ENCODE measurements at regions not wholly inside any gene's neighbourhood (a gene's known extent, or its start where the extent isn't known, plus 50 kb on each side); places are given as distances from the start of the nearest gene placed in this dataset.

DNA sequence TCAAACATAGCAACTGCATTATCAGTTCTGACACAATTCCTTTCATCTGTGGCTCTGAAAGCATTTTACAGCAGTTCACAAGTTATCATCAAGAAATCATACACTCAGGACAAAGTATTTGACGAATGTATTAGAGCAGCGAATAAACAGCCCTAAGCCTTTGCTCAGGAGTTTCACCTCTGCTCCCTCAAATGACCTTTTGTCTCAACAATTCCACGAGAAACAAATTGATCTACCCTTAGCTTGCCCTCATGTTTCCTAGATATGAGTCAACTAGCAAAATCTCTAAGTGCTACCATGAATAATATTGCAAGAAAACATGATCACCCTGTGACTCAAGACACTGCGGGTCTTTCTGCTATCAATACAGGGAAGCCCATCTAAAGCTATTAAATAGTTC lies 396.1 kb downstream of the EFNB2 start:
- no peak for DNase-seq (ENCODE audit: low read depth, low spot score)

DNA sequence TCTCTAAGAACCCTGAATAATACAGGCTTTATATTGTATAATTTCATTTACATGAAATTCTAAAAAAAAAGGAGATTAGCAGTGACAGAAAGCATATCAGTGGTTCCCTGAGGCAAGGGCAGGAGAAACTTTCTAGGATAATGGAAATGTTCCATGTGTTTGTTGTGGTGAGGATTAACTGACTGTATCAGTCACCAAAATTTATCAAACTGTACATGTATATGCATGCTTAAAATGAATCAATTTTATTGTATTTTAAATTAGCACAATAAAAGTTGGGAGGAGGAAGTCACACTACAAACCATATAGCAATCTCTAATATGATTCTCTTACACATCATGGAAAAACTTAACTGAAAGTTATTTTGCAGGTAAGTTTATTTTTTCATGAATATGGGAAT lies 396.8 kb downstream of the EFNB2 start:
- no peak for DNase-seq (ENCODE audit: low read depth, low spot score)

- DNase-seq (ENCODE audit: low read depth, low spot score): peak; percentile 54
These were observed 402.4 kb downstream of the EFNB2 start for GRCh38 chr13:106133025-106133424.

GRCh38 chr13:106132216-106132615 lies 403.2 kb downstream of the EFNB2 start:
- DNase-seq (ENCODE audit: low read depth, low spot score): no peak

DNA sequence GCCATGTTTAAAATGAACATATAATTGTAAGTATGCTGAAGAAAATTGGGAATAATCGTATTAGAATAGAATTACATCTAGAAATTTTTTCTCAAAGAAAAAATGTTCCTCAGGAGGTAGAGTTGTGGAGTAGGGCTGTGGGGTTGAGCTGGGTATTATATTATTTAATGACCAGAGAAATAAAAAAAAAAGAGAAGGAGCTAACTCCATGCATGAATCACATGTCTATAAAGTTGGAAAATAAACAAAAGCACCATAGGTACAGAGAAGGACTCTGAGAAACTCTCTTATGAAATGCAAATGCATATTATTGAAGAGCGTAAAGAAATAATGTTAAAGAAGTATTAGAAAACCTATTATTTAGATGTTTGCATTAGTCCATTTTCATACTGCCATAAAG lies 405.5 kb downstream of the EFNB2 start:
- DNase-seq (ENCODE audit: low read depth, low spot score): no peak

- DNase-seq (ENCODE audit: low read depth, low spot score): no peak
These were observed 406.2 kb downstream of the EFNB2 start for GRCh38 chr13:106129273-106129672.

DNA sequence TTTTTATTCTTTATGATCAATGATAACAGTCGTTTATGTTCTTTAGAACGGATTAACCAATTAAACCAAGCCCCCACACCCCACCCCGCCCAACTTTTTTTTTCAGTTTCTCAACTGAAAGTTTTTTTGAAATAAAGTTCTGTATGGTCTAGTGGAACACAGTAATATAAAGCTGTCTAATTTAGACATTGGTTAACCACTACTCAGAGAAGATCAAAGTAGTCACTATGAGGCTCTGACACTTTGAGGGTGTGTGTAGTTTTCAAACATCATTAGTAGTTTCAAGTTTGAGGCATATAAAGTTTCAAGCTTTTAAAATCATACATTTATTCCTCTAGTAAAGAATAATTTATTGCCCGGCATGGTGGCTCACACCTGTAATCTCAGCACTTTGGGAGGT lies 413.2 kb downstream of the EFNB2 start:
- DNase-seq (ENCODE audit: low read depth, low spot score): no peak

- no peak for DNase-seq (ENCODE audit: low read depth, low spot score)
These were observed 414.2 kb downstream of the EFNB2 start for GRCh38 chr13:106121173-106121754.

GRCh38 chr13:106118996-106119395 lies 416.5 kb downstream of the EFNB2 start:
- peak; percentile 54 for DNase-seq (ENCODE audit: low read depth, low spot score)

- no peak for DNase-seq (ENCODE audit: low read depth, low spot score)
These were observed 417.4 kb downstream of the EFNB2 start for GRCh38 chr13:106118050-106118449.

- no peak for DNase-seq (ENCODE audit: low read depth, low spot score)
These were observed 417.8 kb downstream of the EFNB2 start for GRCh38 chr13:106117640-106118039.

DNA sequence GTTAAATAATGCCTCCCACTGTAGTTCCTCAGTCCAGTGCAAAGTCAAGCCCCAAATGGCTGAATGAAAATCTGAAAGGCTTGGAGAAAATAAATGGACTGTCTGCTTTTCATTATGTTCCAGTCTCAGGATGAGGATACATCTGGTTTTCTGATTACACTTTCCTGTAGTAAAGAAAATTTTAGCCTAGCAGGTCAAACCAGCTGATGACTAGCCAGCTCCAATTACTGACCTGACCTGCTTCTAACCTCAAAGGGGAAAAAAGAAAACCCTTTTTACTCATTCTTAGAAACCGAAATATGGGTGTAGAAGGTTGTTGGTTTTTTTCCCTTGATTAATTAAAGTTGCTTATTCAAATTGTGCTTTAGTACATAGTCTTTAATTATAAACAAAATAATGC lies 418.4 kb downstream of the EFNB2 start:
- DNase-seq (ENCODE audit: low read depth, low spot score): no peak

GRCh38 chr13:106115081-106115480 lies 420.4 kb downstream of the EFNB2 start:
- no peak for DNase-seq (ENCODE audit: low read depth, low spot score)

DNA sequence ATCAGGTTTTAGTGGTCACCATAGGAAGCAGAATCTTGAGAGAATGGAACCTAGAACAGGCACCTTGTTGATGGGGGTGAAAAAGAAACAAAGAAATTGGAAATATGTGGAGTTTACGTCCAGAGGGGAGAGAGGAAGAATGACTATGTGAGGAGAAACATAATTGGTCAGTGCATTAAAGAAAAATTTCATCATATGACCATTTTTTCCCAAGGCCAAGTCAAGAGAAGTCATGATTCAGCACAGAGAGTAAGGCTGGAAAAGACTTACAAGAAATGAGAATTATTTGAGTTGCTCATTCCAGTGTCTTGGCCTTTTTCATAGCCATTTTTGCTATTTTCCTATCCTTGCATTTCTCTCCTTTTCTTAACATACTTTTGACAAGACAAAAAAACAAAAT lies 421.7 kb downstream of the EFNB2 start:
- DNase-seq (ENCODE audit: low read depth, low spot score): no peak

- DNase-seq (ENCODE audit: low read depth, low spot score): no peak
These were observed 423.3 kb downstream of the EFNB2 start for GRCh38 chr13:106112191-106112590.

DNA sequence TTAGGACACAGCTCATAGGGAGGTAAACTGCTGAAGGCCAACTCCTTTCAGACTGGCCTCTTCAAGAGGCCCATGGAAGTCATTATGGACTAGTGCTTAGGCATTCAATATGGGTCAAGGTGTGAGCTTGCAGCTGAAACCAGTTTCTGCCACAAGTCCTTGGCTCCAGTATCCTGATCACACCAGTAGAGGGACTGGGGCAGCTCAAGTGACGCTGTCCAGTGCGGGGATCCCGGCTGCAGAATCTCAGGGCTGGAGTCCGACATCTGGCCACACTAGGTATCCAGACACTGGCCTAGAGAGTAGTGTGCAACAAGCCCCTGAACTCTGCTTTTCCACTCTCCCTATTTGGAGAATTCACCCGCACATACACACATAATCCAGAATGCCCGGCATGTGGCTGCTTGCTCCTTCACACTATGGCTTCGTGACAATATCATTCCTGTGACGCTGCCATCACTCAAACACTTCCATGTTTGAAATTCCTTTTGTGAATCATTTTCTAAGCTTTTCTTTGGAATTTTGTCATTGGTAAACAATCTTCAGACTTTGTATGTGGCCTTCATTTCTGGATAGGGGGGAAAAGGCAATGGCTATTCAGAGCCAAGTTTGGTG lies 425.1 kb downstream of the EFNB2 start:
- DNase-seq (ENCODE audit: low read depth, low spot score): peak; percentile 84

- peak; percentile 51 for DNase-seq (ENCODE audit: low read depth, low spot score)
These were observed 426.1 kb downstream of the EFNB2 start for GRCh38 chr13:106109391-106109791.

DNA sequence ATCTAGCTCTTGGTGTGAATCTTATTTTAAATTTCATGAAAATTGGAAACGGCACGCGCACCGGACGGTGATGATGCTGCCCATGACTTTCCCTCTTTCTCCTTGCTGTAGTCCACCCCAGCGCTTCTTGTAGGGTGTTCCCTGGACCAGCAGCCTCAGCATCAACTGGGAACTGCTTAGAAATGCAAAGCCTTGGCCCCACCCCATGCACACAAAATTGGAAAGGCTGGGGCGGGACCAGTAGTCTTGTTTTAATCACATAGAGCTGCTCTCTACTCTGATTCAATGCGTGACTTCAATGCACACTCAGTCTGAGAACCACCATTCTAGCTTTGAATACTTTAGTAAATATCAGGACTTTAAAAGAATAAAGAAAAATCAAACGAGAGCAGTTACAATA lies 427.1 kb downstream of the EFNB2 start:
- no peak for DNase-seq (ENCODE audit: low read depth, low spot score)

DNA sequence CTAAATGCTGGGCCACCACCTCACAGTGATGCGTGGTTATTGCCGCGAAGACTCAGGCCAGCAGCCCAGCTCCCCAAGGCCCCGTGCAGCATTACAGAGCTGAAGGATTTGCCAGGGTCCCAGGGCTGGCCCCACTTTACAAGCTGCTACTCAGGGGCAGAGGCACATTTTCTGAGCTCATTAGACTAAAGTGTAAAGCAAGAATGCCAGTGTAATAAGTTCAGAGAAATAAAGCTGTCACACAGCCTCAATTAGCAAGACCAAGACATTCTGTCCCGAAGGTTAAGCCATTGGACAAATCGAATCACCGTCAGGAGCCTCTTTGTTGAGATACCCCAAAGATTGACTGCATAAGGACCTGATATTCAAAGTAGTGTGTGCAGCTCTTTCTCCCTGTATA lies 428.4 kb downstream of the EFNB2 start:
- DNase-seq (ENCODE audit: low read depth, low spot score): no peak

GRCh38 chr13:106105153-106105552 lies 430.3 kb downstream of the EFNB2 start:
- DNase-seq (ENCODE audit: low read depth, low spot score): peak; percentile 30

GRCh38 chr13:106104281-106104901 lies 431.1 kb downstream of the EFNB2 start:
- DNase-seq (ENCODE audit: low read depth, low spot score): peak; percentile 95

- DNase-seq (ENCODE audit: low read depth, low spot score): peak; percentile 87
These were observed 431.7 kb downstream of the EFNB2 start for GRCh38 chr13:106103779-106104178.

DNA sequence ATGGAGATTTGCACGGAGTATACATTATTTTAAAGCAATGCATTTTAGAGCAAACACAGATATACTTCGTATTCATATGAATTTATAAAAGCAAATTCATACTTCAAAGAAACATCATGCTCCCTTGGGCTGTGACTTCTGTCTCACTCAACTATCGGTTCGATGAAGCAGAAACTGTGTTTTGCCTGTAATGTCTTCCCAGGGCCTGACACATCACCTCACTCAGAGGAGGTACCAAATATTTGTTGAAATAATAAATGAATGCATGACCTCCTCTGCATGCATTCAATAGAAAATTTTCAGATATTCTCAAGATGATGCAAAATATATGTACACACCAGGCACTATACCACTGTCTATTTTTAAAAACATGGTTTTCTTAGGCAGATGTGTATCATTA lies 432.7 kb downstream of the EFNB2 start:
- DNase-seq (ENCODE audit: low read depth, low spot score): no peak
